ENCODE measurements at regions not wholly inside any gene's neighbourhood (a gene's known extent, or its start where the extent isn't known, plus 50 kb on each side); places are given as distances from the start of the nearest gene placed in this dataset.

DNA sequence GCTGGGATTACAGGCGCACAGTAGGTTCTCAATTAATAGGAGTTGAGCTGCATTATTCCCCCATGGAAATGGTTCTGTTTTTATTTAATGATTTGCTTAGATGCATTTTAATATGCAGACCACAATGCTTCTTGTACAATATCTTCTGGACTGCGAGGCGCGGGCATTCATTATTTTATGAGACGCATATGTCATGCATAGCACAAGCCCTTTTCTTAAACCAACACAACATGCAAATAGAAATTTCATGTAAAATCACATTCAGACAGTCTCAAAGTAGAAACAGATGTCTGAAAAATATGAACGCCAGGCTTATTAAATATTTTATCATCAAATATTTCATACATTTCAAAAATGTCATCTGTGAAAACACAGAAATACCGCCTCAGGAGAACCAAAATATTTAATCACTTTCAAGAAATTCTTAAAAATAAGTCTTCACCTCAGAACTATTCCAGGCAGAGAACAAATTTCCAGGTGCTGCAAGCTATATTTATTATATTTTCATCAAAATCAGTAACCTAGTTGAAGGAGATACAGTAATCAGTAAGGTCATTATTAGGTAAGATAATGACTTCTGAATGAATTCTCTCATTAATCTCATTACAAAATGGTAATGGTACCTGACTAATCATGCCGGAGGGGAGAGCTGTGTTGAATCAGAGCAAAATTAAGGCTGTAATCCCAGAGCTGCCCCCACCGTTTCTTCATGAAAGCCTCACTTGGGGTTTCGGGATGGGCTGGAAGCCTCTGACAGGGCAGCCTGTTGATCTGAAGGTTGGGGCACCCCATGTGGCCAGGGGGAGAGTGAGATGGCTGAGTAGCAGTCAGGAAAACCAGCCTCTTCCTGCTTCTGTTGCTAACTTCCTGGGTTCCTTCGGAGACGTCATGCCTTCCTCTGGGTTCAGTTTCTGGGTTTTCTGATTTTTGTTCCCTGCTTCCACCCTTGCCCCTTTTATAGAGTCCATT, 133.9 kb upstream of the ZNF618 start:
- no peak overlapping the region for H3K4me3 ChIP-seq (ENCODE audit: low read length)
- no peak for DNase-seq (ENCODE audit: low read depth)
- TF ChIP-seq CTCF (conservative IDR thresholded peaks at IDR 0.05; ENCODE audit: low read depth, low read length), result no peak

- TF ChIP-seq CTCF (conservative IDR thresholded peaks at IDR 0.05; ENCODE audit: low read depth, low read length), result no peak
- DNase-seq (ENCODE audit: low read depth), result no peak
- no peak overlapping the region for H3K4me3 ChIP-seq (ENCODE audit: low read length)
Measured at GRCh38 chr9:113742878-113743277, 133.2 kb upstream of the ZNF618 start.

- DNase-seq (ENCODE audit: low read depth), result no peak
- no peak for TF ChIP-seq CTCF (conservative IDR thresholded peaks at IDR 0.05; ENCODE audit: low read depth, low read length)
- H3K4me3 ChIP-seq (ENCODE audit: low read length), result no peak overlapping the region
Measured at GRCh38 chr9:113746486-113746885, 129.6 kb upstream of the ZNF618 start.

GRCh38 chr9:113748135-113748534, 128.0 kb upstream of the ZNF618 start:
- H3K4me3 ChIP-seq (ENCODE audit: low read length), result no peak overlapping the region
- no peak for TF ChIP-seq CTCF (conservative IDR thresholded peaks at IDR 0.05; ENCODE audit: low read depth, low read length)

GRCh38 chr9:113753398-113754119, 122.5 kb upstream of the ZNF618 start:
- no peak for DNase-seq (ENCODE audit: low read depth)
- H3K4me3 ChIP-seq (ENCODE audit: low read length), result no peak overlapping the region
- no peak for TF ChIP-seq CTCF (conservative IDR thresholded peaks at IDR 0.05; ENCODE audit: low read depth, low read length)

More at GRCh38 chr9:113748135-113748534, 128.0 kb upstream of the ZNF618 start:
- DNase-seq (ENCODE audit: low read depth), result no peak

DNA sequence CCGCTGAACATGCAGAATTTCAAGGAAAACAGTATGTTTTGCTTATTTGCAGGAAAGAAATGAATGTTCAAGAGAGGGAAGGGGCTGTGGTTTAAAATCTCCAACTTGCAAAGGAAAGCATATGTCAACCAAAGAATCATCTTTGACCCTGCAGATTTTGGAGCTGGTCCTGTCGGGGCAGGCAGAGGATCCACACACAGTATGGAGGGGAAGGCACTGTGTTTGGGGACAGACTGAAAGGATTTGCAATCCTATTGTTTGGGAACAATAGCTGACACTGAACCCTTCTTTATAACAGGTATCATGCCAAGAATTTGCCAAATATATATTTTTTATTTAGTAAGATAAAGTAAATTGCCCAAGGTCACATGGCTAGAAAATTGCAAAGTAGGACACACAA, 121.4 kb upstream of the ZNF618 start:
- TF ChIP-seq CTCF (conservative IDR thresholded peaks at IDR 0.05; ENCODE audit: low read depth, low read length), result no peak
- no peak overlapping the region for H3K4me3 ChIP-seq (ENCODE audit: low read length)
- DNase-seq (ENCODE audit: low read depth), result no peak
